Neural progenitor cell (in vitro differentiated cells): ENCODE measurements at regions not wholly inside any gene's neighbourhood (a gene's known extent, or its start where the extent isn't known, plus 50 kb on each side); places are given as distances from the start of the nearest gene placed in this dataset.

Source experiments
- CTCF ChIP-seq: fragments of 200-600 bp; sonication (generic); IDR thresholded peaks from 2 replicates; pipeline ENCODE4 v1.5.1; 2017; ENCODE audit warnings: antibody characterized with exemption, mild to moderate bottlenecking
- EZH2phosphoT487 ChIP-seq: fragments of 200-600 bp; sonication (generic); IDR thresholded peaks from 2 replicates; pipeline ENCODE4 v1.6.1; 2017; ENCODE audit warnings: antibody characterized with exemption

GRCh38 chr17:72338304-72338703, 217.5 kb downstream of the SOX9 start:
- no peak for TF ChIP-seq CTCF
- TF ChIP-seq EZH2phosphoT487, result no peak
